HTR-8/SVneo (cell line): ENCODE measurements at regions not wholly inside any gene's neighbourhood (a gene's known extent, or its start where the extent isn't known, plus 50 kb on each side); places are given as distances from the start of the nearest gene placed in this dataset.

ENCODE experiments used
- DNase-seq: peaks from one replicate; pipeline ENCODE4 v3.0.0; 2011; ENCODE audit warnings: low spot score, mixed read lengths; ENCODE audit not compliant: insufficient read length
- FAIRE-seq: peaks from 2 replicates; lab custom pipeline; 2011; peaks lifted over from hg19 to GRCh38; lab: Jason Lieb, UNC

- FAIRE-seq (no peak), DNase-seq (no peak)
These were observed 478.4 kb downstream of the TOX3 start for GRCh38 chr16:52068447-52069074.

- FAIRE-seq = no peak
These were observed 480.0 kb downstream of the TOX3 start for GRCh38 chr16:52066962-52067361.

GRCh38 chr16:52056259-52056658 lies 490.7 kb downstream of the TOX3 start:
- no peak for FAIRE-seq

More at GRCh38 chr16:52066962-52067361, 480.0 kb downstream of the TOX3 start:
- DNase-seq = no peak

GRCh38 chr16:52055381-52055780 lies 491.6 kb downstream of the TOX3 start:
- FAIRE-seq (no peak), DNase-seq (no peak)

More at GRCh38 chr16:52056259-52056658, 490.7 kb downstream of the TOX3 start:
- no peak for DNase-seq

GRCh38 chr16:52054326-52054725 lies 492.6 kb downstream of the TOX3 start:
- FAIRE-seq (no peak), DNase-seq (no peak)

- no peak for DNase-seq
- FAIRE-seq = no peak
These were observed 494.1 kb downstream of the TOX3 start for GRCh38 chr16:52052818-52053217.

GRCh38 chr16:52051414-52052172 lies 495.4 kb downstream of the TOX3 start:
- FAIRE-seq (no peak), DNase-seq (no peak)

GRCh38 chr16:52050418-52050817 lies 496.5 kb downstream of the TOX3 start:
- FAIRE-seq = no peak
- no peak for DNase-seq

- DNase-seq = no peak
- no peak for FAIRE-seq
These were observed 511.5 kb downstream of the TOX3 start for GRCh38 chr16:52035436-52035835.

GRCh38 chr16:52034830-52035229 lies 512.1 kb downstream of the TOX3 start:
- FAIRE-seq (no peak), DNase-seq (no peak)

GRCh38 chr16:52033992-52034391 lies 513.0 kb downstream of the TOX3 start:
- DNase-seq (no peak), FAIRE-seq (no peak)

- no peak for FAIRE-seq
These were observed 524.0 kb downstream of the TOX3 start for GRCh38 chr16:52022980-52023379.

GRCh38 chr16:52022177-52022576 lies 524.8 kb downstream of the TOX3 start:
- FAIRE-seq = no peak
- no peak for DNase-seq

More at GRCh38 chr16:52022980-52023379, 524.0 kb downstream of the TOX3 start:
- DNase-seq = no peak

- FAIRE-seq (no peak), DNase-seq (no peak)
These were observed 530.6 kb downstream of the TOX3 start for GRCh38 chr16:52016387-52016786.

GRCh38 chr16:52005551-52005950 lies 541.4 kb downstream of the TOX3 start:
- DNase-seq = no peak
- no peak for FAIRE-seq

GRCh38 chr16:52004343-52004742 lies 542.6 kb downstream of the TOX3 start:
- FAIRE-seq = no peak

GRCh38 chr16:52002026-52002425 lies 544.9 kb downstream of the TOX3 start:
- DNase-seq = no peak
- no peak for FAIRE-seq

More at GRCh38 chr16:52004343-52004742, 542.6 kb downstream of the TOX3 start:
- no peak for DNase-seq

- FAIRE-seq = no peak
- no peak for DNase-seq
These were observed 550.4 kb downstream of the TOX3 start for GRCh38 chr16:51996516-51996915.

GRCh38 chr16:51994597-51994996 lies 552.3 kb downstream of the TOX3 start:
- FAIRE-seq (no peak), DNase-seq (no peak)

- DNase-seq (no peak), FAIRE-seq (no peak)
These were observed 557.2 kb downstream of the TOX3 start for GRCh38 chr16:51989637-51990230.

- DNase-seq (no peak), FAIRE-seq (no peak)
These were observed 558.0 kb downstream of the TOX3 start for GRCh38 chr16:51988977-51989376.
